ENCODE measurements at regions not wholly inside any gene's neighbourhood (a gene's known extent, or its start where the extent isn't known, plus 50 kb on each side); places are given as distances from the start of the nearest gene placed in this dataset.

DNA sequence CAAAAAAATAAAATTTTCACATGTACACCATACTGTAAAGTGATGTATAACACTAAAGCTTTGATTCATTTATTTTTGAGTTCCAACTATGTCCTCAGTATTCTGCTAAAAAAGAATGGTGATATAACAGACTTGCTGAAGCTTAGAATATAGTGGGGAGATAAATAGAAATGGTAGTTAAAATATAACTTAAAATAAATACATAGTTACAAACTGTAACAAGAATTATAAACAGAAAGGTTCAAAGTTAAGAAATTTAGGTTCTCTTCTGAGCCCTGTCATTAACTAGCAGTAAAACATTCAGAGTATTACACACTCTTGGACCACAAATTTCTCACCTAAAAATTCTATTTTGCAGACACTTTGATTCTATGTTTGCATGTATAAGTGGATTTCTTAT lies 392.1 kb downstream of the ANXA1 start:
- no peak for ATAC-seq
- TF ChIP-seq ZNF114 (CRISPR knock-in tag; IDR thresholded peaks at IDR 0.05) (no peak), POLR2AphosphoS5 (IDR thresholded peaks at IDR 0.05; ENCODE audit: low read depth) (no peak), ZNF331 (CRISPR knock-in tag; IDR thresholded peaks at IDR 0.05; ENCODE audit: low read depth) (no peak), ZNF462 (CRISPR knock-in tag; IDR thresholded peaks at IDR 0.05) (no peak), REST (IDR thresholded peaks at IDR 0.05; ENCODE audit: unreplicated experiment) (no peak), CREB1 (CRISPR knock-in tag; IDR thresholded peaks at IDR 0.05; ENCODE audit: low read depth) (no peak)
- TF ChIP-seq, protein P1, sequence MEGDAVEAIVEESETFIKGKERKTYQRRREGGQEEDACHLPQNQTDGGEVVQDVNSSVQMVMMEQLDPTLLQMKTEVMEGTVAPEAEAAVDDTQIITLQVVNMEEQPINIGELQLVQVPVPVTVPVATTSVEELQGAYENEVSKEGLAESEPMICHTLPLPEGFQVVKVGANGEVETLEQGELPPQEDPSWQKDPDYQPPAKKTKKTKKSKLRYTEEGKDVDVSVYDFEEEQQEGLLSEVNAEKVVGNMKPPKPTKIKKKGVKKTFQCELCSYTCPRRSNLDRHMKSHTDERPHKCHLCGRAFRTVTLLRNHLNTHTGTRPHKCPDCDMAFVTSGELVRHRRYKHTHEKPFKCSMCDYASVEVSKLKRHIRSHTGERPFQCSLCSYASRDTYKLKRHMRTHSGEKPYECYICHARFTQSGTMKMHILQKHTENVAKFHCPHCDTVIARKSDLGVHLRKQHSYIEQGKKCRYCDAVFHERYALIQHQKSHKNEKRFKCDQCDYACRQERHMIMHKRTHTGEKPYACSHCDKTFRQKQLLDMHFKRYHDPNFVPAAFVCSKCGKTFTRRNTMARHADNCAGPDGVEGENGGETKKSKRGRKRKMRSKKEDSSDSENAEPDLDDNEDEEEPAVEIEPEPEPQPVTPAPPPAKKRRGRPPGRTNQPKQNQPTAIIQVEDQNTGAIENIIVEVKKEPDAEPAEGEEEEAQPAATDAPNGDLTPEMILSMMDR (conservative IDR thresholded peaks at IDR 0.05; ENCODE audit: low read depth in 2 of 2), result no peak
- TF ChIP-seq, protein P2, sequence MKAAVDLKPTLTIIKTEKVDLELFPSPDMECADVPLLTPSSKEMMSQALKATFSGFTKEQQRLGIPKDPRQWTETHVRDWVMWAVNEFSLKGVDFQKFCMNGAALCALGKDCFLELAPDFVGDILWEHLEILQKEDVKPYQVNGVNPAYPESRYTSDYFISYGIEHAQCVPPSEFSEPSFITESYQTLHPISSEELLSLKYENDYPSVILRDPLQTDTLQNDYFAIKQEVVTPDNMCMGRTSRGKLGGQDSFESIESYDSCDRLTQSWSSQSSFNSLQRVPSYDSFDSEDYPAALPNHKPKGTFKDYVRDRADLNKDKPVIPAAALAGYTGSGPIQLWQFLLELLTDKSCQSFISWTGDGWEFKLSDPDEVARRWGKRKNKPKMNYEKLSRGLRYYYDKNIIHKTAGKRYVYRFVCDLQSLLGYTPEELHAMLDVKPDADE (IDR thresholded peaks at IDR 0.05), result no peak
- Histone ChIP-seq H3K36me3 (ENCODE audit: insufficient read depth) (no peaks in the 10 kb centered on the region), H3K4me1 (ENCODE audit: insufficient read depth) (no peaks in the 10 kb centered on the region), H2AFZ (no peak overlapping the region), H3K9me2 (ENCODE audit: insufficient read depth) (no peaks in the 10 kb centered on the region), H4K20me1 (replicated peaks; ENCODE audit: insufficient read depth) (no peaks in the 10 kb centered on the region), H3K27me3 (ENCODE audit: insufficient read depth) (no peaks in the 10 kb centered on the region), H3K4me3 (no peak overlapping the region), H3K27ac (ENCODE audit: low read depth) (no peak overlapping the region), H3K4me2 (no peak overlapping the region), H3F3A (replicated peaks; ENCODE audit: low read depth) (no peaks in the 10 kb centered on the region), H3K79me2 (replicated peaks; ENCODE audit: insufficient read depth) (no peaks in the 10 kb centered on the region)
- no peaks in the 10 kb centered on the region for H3K4me1 Mint-ChIP-seq
- H3K36me3 Mint-ChIP-seq (ENCODE audit: low read depth), result no peaks in the 10 kb centered on the region
- H3K27me3 Mint-ChIP-seq (ENCODE audit: insufficient read depth, low read depth, poor library complexity), result no peaks in the 10 kb centered on the region
- no peak overlapping the region for H3K4me3 Mint-ChIP-seq
- H3K9me3 Mint-ChIP-seq, result no peaks in the 10 kb centered on the region
- no peak overlapping the region for H3K27ac Mint-ChIP-seq
- no peak for DNase-seq (ENCODE audit: low spot score)
